GM12873 (cell line): ENCODE measurements at regions not wholly inside any gene's neighbourhood (a gene's known extent, or its start where the extent isn't known, plus 50 kb on each side); places are given as distances from the start of the nearest gene placed in this dataset.

Source experiments
- TF ChIP-seq, protein P1 (sequence below): IDR thresholded peaks from 2 replicates; pipeline ENCODE4 v1.5.1; 2012; ENCODE audit warnings: low read depth, mild to moderate bottlenecking, moderate library complexity, low read length, control low read depth; ENCODE audit not compliant: insufficient read depth; ENCODE audit errors: missing control alignments

- TF ChIP-seq, protein P1, sequence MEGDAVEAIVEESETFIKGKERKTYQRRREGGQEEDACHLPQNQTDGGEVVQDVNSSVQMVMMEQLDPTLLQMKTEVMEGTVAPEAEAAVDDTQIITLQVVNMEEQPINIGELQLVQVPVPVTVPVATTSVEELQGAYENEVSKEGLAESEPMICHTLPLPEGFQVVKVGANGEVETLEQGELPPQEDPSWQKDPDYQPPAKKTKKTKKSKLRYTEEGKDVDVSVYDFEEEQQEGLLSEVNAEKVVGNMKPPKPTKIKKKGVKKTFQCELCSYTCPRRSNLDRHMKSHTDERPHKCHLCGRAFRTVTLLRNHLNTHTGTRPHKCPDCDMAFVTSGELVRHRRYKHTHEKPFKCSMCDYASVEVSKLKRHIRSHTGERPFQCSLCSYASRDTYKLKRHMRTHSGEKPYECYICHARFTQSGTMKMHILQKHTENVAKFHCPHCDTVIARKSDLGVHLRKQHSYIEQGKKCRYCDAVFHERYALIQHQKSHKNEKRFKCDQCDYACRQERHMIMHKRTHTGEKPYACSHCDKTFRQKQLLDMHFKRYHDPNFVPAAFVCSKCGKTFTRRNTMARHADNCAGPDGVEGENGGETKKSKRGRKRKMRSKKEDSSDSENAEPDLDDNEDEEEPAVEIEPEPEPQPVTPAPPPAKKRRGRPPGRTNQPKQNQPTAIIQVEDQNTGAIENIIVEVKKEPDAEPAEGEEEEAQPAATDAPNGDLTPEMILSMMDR, result no peak
Observed at GRCh38 chr5:63473335-63473967, 488.8 kb downstream of the HTR1A start.

GRCh38 chr5:63456279-63456678 is 506.0 kb downstream of the HTR1A start:
- TF ChIP-seq, protein P1, result no peak

GRCh38 chr5:63451188-63451587 is 511.1 kb downstream of the HTR1A start:
- TF ChIP-seq, protein P1, result no peak

GRCh38 chr5:63439537-63439936 is 522.7 kb downstream of the HTR1A start:
- TF ChIP-seq, protein P1, result no peak

- TF ChIP-seq, protein P1, result no peak
Observed at GRCh38 chr5:63409737-63410136, 552.5 kb downstream of the HTR1A start.

DNA sequence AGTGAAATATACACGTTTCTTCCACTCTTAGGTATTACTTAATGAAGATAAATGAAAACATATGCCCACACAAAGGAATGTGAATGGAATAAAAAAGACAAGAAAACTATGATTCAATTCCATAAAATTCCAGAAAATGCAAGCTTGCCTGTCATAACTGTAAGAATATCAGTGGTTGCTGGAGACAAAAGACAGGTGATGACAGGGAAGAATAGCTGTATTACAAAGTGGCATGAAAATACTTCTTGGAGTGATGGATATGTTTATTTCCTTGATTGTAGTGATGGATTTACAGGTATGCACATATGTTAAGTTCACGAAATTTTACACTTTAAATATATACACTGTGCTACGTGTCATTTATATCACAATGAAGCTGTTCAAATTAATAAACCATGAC is 553.3 kb downstream of the HTR1A start:
- TF ChIP-seq, protein P1, result no peak

DNA sequence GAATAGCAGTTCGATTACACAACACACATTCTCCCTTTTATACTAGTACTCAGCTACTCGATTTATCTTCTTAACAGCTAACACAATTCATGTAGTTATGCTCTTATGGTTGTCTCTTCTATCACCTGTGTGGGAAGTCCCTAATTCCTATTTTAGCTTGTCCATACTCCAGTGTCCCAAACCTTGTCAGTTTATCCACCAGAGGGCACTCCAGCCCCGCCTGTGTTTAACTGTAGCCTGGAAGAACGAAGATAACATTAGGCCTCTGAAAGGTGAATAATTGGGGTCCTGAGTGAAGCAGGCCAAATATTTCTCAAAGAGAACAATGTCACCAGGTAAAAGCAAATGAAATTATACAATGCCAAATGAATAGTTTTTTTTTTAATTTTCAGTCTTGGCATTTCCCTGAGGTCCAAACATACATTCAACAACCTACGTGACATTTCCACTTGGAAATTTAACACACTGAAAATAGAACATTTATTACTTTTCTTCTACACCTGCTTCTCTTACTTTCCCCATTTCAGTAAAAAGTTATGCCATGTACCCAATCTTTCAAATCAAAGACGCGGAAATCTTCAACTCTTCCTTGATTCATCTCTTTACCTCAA is 560.7 kb downstream of the HTR1A start:
- TF ChIP-seq, protein P1, result peak; percentile 75
